T-helper 2 cell treated with Interferon-gamma antibody and Interleukin-4, amounts not matched to agents 100 ng/mL and 5 ng/mL, for 36 hours (primary cell): ENCODE measurements at regions not wholly inside any gene's neighbourhood (a gene's known extent, or its start where the extent isn't known, plus 50 kb on each side); places are given as distances from the start of the nearest gene placed in this dataset.
"Not testable (repeated sequence)": the region's sequence is repeated elsewhere in the genome, so short reads cannot be mapped to it uniquely, and the experiment has no call there.

Source experiments
- intact Hi-C: fragments of 100-400 bp; cut with micrococcal nuclease; formaldehyde crosslinking; loops from one replicate; pipeline ENCODE4 v1.15.1; 2023

GRCh38 chr5:12901696-12902095 is 997.5 kb upstream of the CTNND2 start:
- intact Hi-C loops, result no loop called here

- intact Hi-C loops, result no loop called here
Observed at GRCh38 chr5:12896086-12896485, 991.8 kb upstream of the CTNND2 start.

- intact Hi-C loops, result no loop called here
Observed at GRCh38 chr5:12885018-12885417, 980.8 kb upstream of the CTNND2 start.

GRCh38 chr5:12883395-12883794 is 979.1 kb upstream of the CTNND2 start:
- intact Hi-C loops, result no loop called here

GRCh38 chr5:12876541-12877298 is 972.5 kb upstream of the CTNND2 start:
- intact Hi-C loops, result no loop called here

GRCh38 chr5:12870872-12871539 is 966.8 kb upstream of the CTNND2 start:
- intact Hi-C loops, result no loop called here

- intact Hi-C loops, result no loop called here
Observed at GRCh38 chr5:12865529-12865928, 961.3 kb upstream of the CTNND2 start.

- intact Hi-C loops, result no loop called here
Observed at GRCh38 chr5:12861886-12862654, 957.8 kb upstream of the CTNND2 start.

GRCh38 chr5:12856105-12856504 is 951.9 kb upstream of the CTNND2 start:
- intact Hi-C loops, result not testable (repeated sequence)

- intact Hi-C loops, result no loop called here
Observed at GRCh38 chr5:12854386-12854785, 950.1 kb upstream of the CTNND2 start.

- intact Hi-C loops, result no loop called here
Observed at GRCh38 chr5:12851761-12852160, 947.5 kb upstream of the CTNND2 start.

- intact Hi-C loops, result no loop called here
Observed at GRCh38 chr5:12848709-12849108, 944.5 kb upstream of the CTNND2 start.

- intact Hi-C loops, result no loop called here
Observed at GRCh38 chr5:12845549-12846159, 941.4 kb upstream of the CTNND2 start.

- intact Hi-C loops, result no loop called here
Observed at GRCh38 chr5:12840972-12841371, 936.7 kb upstream of the CTNND2 start.

GRCh38 chr5:12837592-12837991 is 933.3 kb upstream of the CTNND2 start:
- intact Hi-C loops, result no loop called here

GRCh38 chr5:12825163-12825562 is 920.9 kb upstream of the CTNND2 start:
- intact Hi-C loops, result no loop called here

- intact Hi-C loops, result no loop called here
Observed at GRCh38 chr5:12805165-12805698, 901.0 kb upstream of the CTNND2 start.

GRCh38 chr5:12799165-12799564 is 894.9 kb upstream of the CTNND2 start:
- intact Hi-C loops, result no loop called here

- intact Hi-C loops, result no loop called here
Observed at GRCh38 chr5:12795333-12795663, 891.1 kb upstream of the CTNND2 start.

GRCh38 chr5:12794476-12795332 is 890.5 kb upstream of the CTNND2 start:
- intact Hi-C loops, result no loop called here

GRCh38 chr5:12793373-12793772 is 889.1 kb upstream of the CTNND2 start:
- intact Hi-C loops, result no loop called here
